Breast epithelium (tissue), 4 donors: ENCODE measurements at regions not wholly inside any gene's neighbourhood (a gene's known extent, or its start where the extent isn't known, plus 50 kb on each side); places are given as distances from the start of the nearest gene placed in this dataset.

Experiments used
- DNase-seq, 2 donors: peaks; one replicate each; pipeline ENCODE4 v3.0.0-alpha.2; 2019; ENCODE audit warnings: low spot score in 2 of 2
- H3K27ac ChIP-seq, 2 donors: fragments of 200-600 bp; sonication (generic) in 1 of 2; one replicate each; pipeline ENCODE4 v1.5.1; 2016 to 2019; ENCODE audit warnings: mild to moderate bottlenecking in 1 of 2
- H3K27me3 ChIP-seq, 2 donors: fragments of 200-600 bp; sonication (generic) in 1 of 2; one replicate each; pipeline versions ENCODE4 v1.5.1 to v1.6.0; 2017 to 2019; ENCODE audit warnings: control low read depth in 1 of 2, mild to moderate bottlenecking in 1 of 2
- H3K36me3 ChIP-seq: fragments of 200-600 bp; one replicate; pipeline ENCODE4 v1.5.1; 2019
- H3K4me1 ChIP-seq, 2 donors: fragments of 200-600 bp; sonication (generic); one replicate each; pipeline ENCODE4 v1.5.1; 2016 to 2019; ENCODE audit warnings: control low read depth in 1 of 2
- H3K4me3 ChIP-seq, 3 donors: fragments of 200-600 bp; sonication (generic); 1 replicate in 2 of 3; 2 replicates in 1 of 3; pipeline ENCODE4 v1.5.1; 2016 to 2019; ENCODE audit warnings: mild to moderate bottlenecking in 3 of 3, moderate library complexity in 2 of 3
- H3K9me3 ChIP-seq, 2 donors: fragments of 200-600 bp; sonication (generic) in 1 of 2; one replicate each; pipeline ENCODE4 v1.5.1; 2016 to 2019; ENCODE audit warnings: control low read depth in 1 of 2
- CTCF ChIP-seq, 3 donors: fragments of 450-650 bp; IDR thresholded peaks; one replicate each; pipeline ENCODE4 v1.5.1; 2016 to 2017; ENCODE audit warnings: antibody characterized with exemption in 3 of 3, mild to moderate bottlenecking in 3 of 3, moderate library complexity in 3 of 3
- POLR2A ChIP-seq: fragments of 450-650 bp; IDR thresholded peaks from one replicate; pipeline ENCODE4 v1.6.1; 2016; ENCODE audit warnings: antibody characterized with exemption, mild to moderate bottlenecking, moderate library complexity
- POLR2AphosphoS5 ChIP-seq, 3 donors: sonication (generic); formaldehyde crosslinking; IDR thresholded peaks; one replicate each; pipeline ENCODE4 v1.6.1; 2017; ENCODE audit warnings: antibody characterized with exemption in 3 of 3
- intact Hi-C: fragments of 100-400 bp; cut with DNase I; formaldehyde crosslinking; loops from one replicate; pipeline ENCODE4 v1.15.1; 2023; ENCODE audit warnings: low total_unique reads

GRCh38 chr3:34258271-34258998 is 460.0 kb downstream of the PDCD6IP start:
- Histone ChIP-seq H3K36me3 (no peaks in the 10 kb centered on the region), H3K27me3 (no peaks in the 10 kb centered on the region), H3K9me3 (no peaks in the 10 kb centered on the region), H3K4me1 (no peaks in the 10 kb centered on the region), H3K27ac (no peak overlapping the region), H3K4me3 (no peak overlapping the region)
- TF ChIP-seq POLR2AphosphoS5 (IDR thresholded peaks at IDR 0.05) (no peak), POLR2A (no peak), CTCF (IDR thresholded peaks at IDR 0.05) (no peak)
- DNase-seq: no peak
- intact Hi-C loops: no loop called here

GRCh38 chr3:34260271-34261000 is 462.0 kb downstream of the PDCD6IP start:
- Histone ChIP-seq H3K27ac (no peak overlapping the region), H3K27me3 (no peaks in the 10 kb centered on the region), H3K9me3 (no peaks in the 10 kb centered on the region), H3K4me3 (no peak overlapping the region), H3K36me3 (no peaks in the 10 kb centered on the region), H3K4me1 (no peaks in the 10 kb centered on the region)
- DNase-seq: peak in 1 of 2 donors; percentile 53
- intact Hi-C loops: no loop called here
- TF ChIP-seq CTCF (IDR thresholded peaks at IDR 0.05) (peak in 2 of 3 donors; percentile 17 to 34), POLR2A (no peak)

GRCh38 chr3:34261001-34261385 is 462.6 kb downstream of the PDCD6IP start:
- Histone ChIP-seq H3K4me3 (no peak overlapping the region), H3K27me3 (no peaks in the 10 kb centered on the region), H3K9me3 (no peaks in the 10 kb centered on the region), H3K36me3 (no peaks in the 10 kb centered on the region), H3K27ac (no peak overlapping the region), H3K4me1 (no peaks in the 10 kb centered on the region)
- intact Hi-C loops: no loop called here
- no peak for DNase-seq
- no peak for TF ChIP-seq CTCF (IDR thresholded peaks at IDR 0.05)

GRCh38 chr3:34263101-34263621 is 464.7 kb downstream of the PDCD6IP start:
- H3K4me1 ChIP-seq: no peaks in the 10 kb centered on the region
- TF ChIP-seq POLR2A (no peak), POLR2AphosphoS5 (IDR thresholded peaks at IDR 0.05) (no peak), CTCF (IDR thresholded peaks at IDR 0.05) (no peak)
- H3K4me3 ChIP-seq: no peak overlapping the region
- intact Hi-C loops: no loop called here
- no peak overlapping the region for H3K27ac ChIP-seq
- no peaks in the 10 kb centered on the region for H3K36me3 ChIP-seq
- DNase-seq: no peak
- no peaks in the 10 kb centered on the region for H3K27me3 ChIP-seq
- no peaks in the 10 kb centered on the region for H3K9me3 ChIP-seq

- H3K36me3 ChIP-seq: no peaks in the 10 kb centered on the region
- H3K27ac ChIP-seq: no peak overlapping the region
- no peak for TF ChIP-seq POLR2AphosphoS5 (IDR thresholded peaks at IDR 0.05)
- TF ChIP-seq POLR2A: no peak
- TF ChIP-seq CTCF (IDR thresholded peaks at IDR 0.05): no peak
- H3K9me3 ChIP-seq: no peaks in the 10 kb centered on the region
- intact Hi-C loops: no loop called here
- no peak overlapping the region for H3K4me3 ChIP-seq
- no peaks in the 10 kb centered on the region for H3K4me1 ChIP-seq
- no peaks in the 10 kb centered on the region for H3K27me3 ChIP-seq
- DNase-seq: no peak
These were observed 466.1 kb downstream of the PDCD6IP start for GRCh38 chr3:34264337-34265041.
